ENCODE measurements at regions not wholly inside any gene's neighbourhood (a gene's known extent, or its start where the extent isn't known, plus 50 kb on each side); places are given as distances from the start of the nearest gene placed in this dataset.

GRCh38 chr6:93799226-93799625, 379.9 kb upstream of the EPHA7 start:
- TF ChIP-seq, protein P1, sequence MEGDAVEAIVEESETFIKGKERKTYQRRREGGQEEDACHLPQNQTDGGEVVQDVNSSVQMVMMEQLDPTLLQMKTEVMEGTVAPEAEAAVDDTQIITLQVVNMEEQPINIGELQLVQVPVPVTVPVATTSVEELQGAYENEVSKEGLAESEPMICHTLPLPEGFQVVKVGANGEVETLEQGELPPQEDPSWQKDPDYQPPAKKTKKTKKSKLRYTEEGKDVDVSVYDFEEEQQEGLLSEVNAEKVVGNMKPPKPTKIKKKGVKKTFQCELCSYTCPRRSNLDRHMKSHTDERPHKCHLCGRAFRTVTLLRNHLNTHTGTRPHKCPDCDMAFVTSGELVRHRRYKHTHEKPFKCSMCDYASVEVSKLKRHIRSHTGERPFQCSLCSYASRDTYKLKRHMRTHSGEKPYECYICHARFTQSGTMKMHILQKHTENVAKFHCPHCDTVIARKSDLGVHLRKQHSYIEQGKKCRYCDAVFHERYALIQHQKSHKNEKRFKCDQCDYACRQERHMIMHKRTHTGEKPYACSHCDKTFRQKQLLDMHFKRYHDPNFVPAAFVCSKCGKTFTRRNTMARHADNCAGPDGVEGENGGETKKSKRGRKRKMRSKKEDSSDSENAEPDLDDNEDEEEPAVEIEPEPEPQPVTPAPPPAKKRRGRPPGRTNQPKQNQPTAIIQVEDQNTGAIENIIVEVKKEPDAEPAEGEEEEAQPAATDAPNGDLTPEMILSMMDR (IDR thresholded peaks at IDR 0.05), result no peak
- TF ChIP-seq RFX5 (IDR thresholded peaks at IDR 0.05; ENCODE audit: low read length) (no peak), RCOR1 (IDR thresholded peaks at IDR 0.05; ENCODE audit: low read length) (no peak), CHD2 (IDR thresholded peaks at IDR 0.05; ENCODE audit: low read length, partially characterized antibody) (no peak), NFIC (IDR thresholded peaks at IDR 0.05; ENCODE audit: borderline replicate concordance) (no peak), SMC3 (IDR thresholded peaks at IDR 0.05; ENCODE audit: low read depth, low read length) (no peak)
- TF ChIP-seq, protein P2, sequence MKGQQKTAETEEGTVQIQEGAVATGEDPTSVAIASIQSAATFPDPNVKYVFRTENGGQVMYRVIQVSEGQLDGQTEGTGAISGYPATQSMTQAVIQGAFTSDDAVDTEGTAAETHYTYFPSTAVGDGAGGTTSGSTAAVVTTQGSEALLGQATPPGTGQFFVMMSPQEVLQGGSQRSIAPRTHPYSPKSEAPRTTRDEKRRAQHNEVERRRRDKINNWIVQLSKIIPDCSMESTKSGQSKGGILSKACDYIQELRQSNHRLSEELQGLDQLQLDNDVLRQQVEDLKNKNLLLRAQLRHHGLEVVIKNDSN (IDR thresholded peaks at IDR 0.05; ENCODE audit: borderline replicate concordance, low read depth), result no peak

All from SK-N-SH (cell line).